ENCODE measurements at regions not wholly inside any gene's neighbourhood (a gene's known extent, or its start where the extent isn't known, plus 50 kb on each side); places are given as distances from the start of the nearest gene placed in this dataset.

- Histone ChIP-seq H3K4me1 (ENCODE audit: insufficient read depth, low read length) (no peaks in the 10 kb centered on the region), H3K9ac (ENCODE audit: low read depth, low read length) (no peak overlapping the region), H3K36me3 (ENCODE audit: insufficient read depth, low read length) (no peaks in the 10 kb centered on the region), H3K9me3 (ENCODE audit: control insufficient read depth, insufficient read depth, low read length) (no peaks in the 10 kb centered on the region)
Observed at GRCh38 chr1:90206260-90206659, 211.3 kb downstream of the ZNF326 start.

GRCh38 chr1:90204780-90205179 is 209.9 kb downstream of the ZNF326 start:
- Histone ChIP-seq H3K36me3 (ENCODE audit: insufficient read depth, low read length) (no peaks in the 10 kb centered on the region), H3K9me3 (ENCODE audit: control insufficient read depth, insufficient read depth, low read length) (no peaks in the 10 kb centered on the region), H3K4me1 (ENCODE audit: insufficient read depth, low read length) (no peaks in the 10 kb centered on the region), H3K9ac (ENCODE audit: low read depth, low read length) (no peak overlapping the region)

GRCh38 chr1:90204023-90204590 is 209.2 kb downstream of the ZNF326 start:
- H3K9ac ChIP-seq (ENCODE audit: low read depth, low read length) = no peak overlapping the region
- no peaks in the 10 kb centered on the region for H3K36me3 ChIP-seq (ENCODE audit: insufficient read depth, low read length)
- H3K4me1 ChIP-seq (ENCODE audit: insufficient read depth, low read length) = no peaks in the 10 kb centered on the region
- no peaks in the 10 kb centered on the region for H3K9me3 ChIP-seq (ENCODE audit: control insufficient read depth, insufficient read depth, low read length)

GRCh38 chr1:90201467-90202358 is 206.8 kb downstream of the ZNF326 start:
- no peaks in the 10 kb centered on the region for H3K36me3 ChIP-seq (ENCODE audit: insufficient read depth, low read length)
- no peaks in the 10 kb centered on the region for H3K9me3 ChIP-seq (ENCODE audit: control insufficient read depth, insufficient read depth, low read length)
- H3K4me1 ChIP-seq (ENCODE audit: insufficient read depth, low read length) = no peaks in the 10 kb centered on the region
- H3K9ac ChIP-seq (ENCODE audit: low read depth, low read length) = no peak overlapping the region

- Histone ChIP-seq H3K4me1 (ENCODE audit: insufficient read depth, low read length) (no peaks in the 10 kb centered on the region), H3K36me3 (ENCODE audit: insufficient read depth, low read length) (no peaks in the 10 kb centered on the region), H3K9ac (ENCODE audit: low read depth, low read length) (no peak overlapping the region), H3K9me3 (ENCODE audit: control insufficient read depth, insufficient read depth, low read length) (no peaks in the 10 kb centered on the region)
Observed at GRCh38 chr1:90200646-90201205, 205.8 kb downstream of the ZNF326 start.

GRCh38 chr1:90198616-90199332 is 203.9 kb downstream of the ZNF326 start:
- Histone ChIP-seq H3K9me3 (ENCODE audit: control insufficient read depth, insufficient read depth, low read length) (no peaks in the 10 kb centered on the region), H3K4me1 (ENCODE audit: insufficient read depth, low read length) (no peaks in the 10 kb centered on the region), H3K9ac (ENCODE audit: low read depth, low read length) (no peak overlapping the region), H3K36me3 (ENCODE audit: insufficient read depth, low read length) (no peaks in the 10 kb centered on the region)

GRCh38 chr1:90193116-90193515 is 198.2 kb downstream of the ZNF326 start:
- no peaks in the 10 kb centered on the region for H3K9me3 ChIP-seq (ENCODE audit: control insufficient read depth, insufficient read depth, low read length)

GRCh38 chr1:90192408-90192807 is 197.5 kb downstream of the ZNF326 start:
- Histone ChIP-seq H3K36me3 (ENCODE audit: insufficient read depth, low read length) (no peaks in the 10 kb centered on the region), H3K9ac (ENCODE audit: low read depth, low read length) (no peak overlapping the region), H3K9me3 (ENCODE audit: control insufficient read depth, insufficient read depth, low read length) (no peaks in the 10 kb centered on the region), H3K4me1 (ENCODE audit: insufficient read depth, low read length) (no peaks in the 10 kb centered on the region)

More at GRCh38 chr1:90193116-90193515, 198.2 kb downstream of the ZNF326 start:
- Histone ChIP-seq H3K4me1 (ENCODE audit: insufficient read depth, low read length) (no peaks in the 10 kb centered on the region), H3K36me3 (ENCODE audit: insufficient read depth, low read length) (no peaks in the 10 kb centered on the region), H3K9ac (ENCODE audit: low read depth, low read length) (no peak overlapping the region)

GRCh38 chr1:90190523-90190922 is 195.6 kb downstream of the ZNF326 start:
- no peaks in the 10 kb centered on the region for H3K36me3 ChIP-seq (ENCODE audit: insufficient read depth, low read length)
- no peak overlapping the region for H3K9ac ChIP-seq (ENCODE audit: low read depth, low read length)
- H3K4me1 ChIP-seq (ENCODE audit: insufficient read depth, low read length) = no peaks in the 10 kb centered on the region
- H3K9me3 ChIP-seq (ENCODE audit: control insufficient read depth, insufficient read depth, low read length) = no peaks in the 10 kb centered on the region

- no peak overlapping the region for H3K9ac ChIP-seq (ENCODE audit: low read depth, low read length)
- H3K4me1 ChIP-seq (ENCODE audit: insufficient read depth, low read length) = no peaks in the 10 kb centered on the region
- no peaks in the 10 kb centered on the region for H3K9me3 ChIP-seq (ENCODE audit: control insufficient read depth, insufficient read depth, low read length)
- no peaks in the 10 kb centered on the region for H3K36me3 ChIP-seq (ENCODE audit: insufficient read depth, low read length)
Observed at GRCh38 chr1:90189889-90190288, 195.0 kb downstream of the ZNF326 start.

- H3K9ac ChIP-seq (ENCODE audit: low read depth, low read length) = no peak overlapping the region
- H3K9me3 ChIP-seq (ENCODE audit: control insufficient read depth, insufficient read depth, low read length) = no peaks in the 10 kb centered on the region
- H3K4me1 ChIP-seq (ENCODE audit: insufficient read depth, low read length) = no peaks in the 10 kb centered on the region
- no peaks in the 10 kb centered on the region for H3K36me3 ChIP-seq (ENCODE audit: insufficient read depth, low read length)
Observed at GRCh38 chr1:90187323-90187585, 192.3 kb downstream of the ZNF326 start.

GRCh38 chr1:90186506-90187322 is 191.8 kb downstream of the ZNF326 start:
- Histone ChIP-seq H3K9me3 (ENCODE audit: control insufficient read depth, insufficient read depth, low read length) (no peaks in the 10 kb centered on the region), H3K4me1 (ENCODE audit: insufficient read depth, low read length) (no peaks in the 10 kb centered on the region), H3K9ac (ENCODE audit: low read depth, low read length) (no peak overlapping the region), H3K36me3 (ENCODE audit: insufficient read depth, low read length) (no peaks in the 10 kb centered on the region)

- H3K4me1 ChIP-seq (ENCODE audit: insufficient read depth, low read length) = no peaks in the 10 kb centered on the region
- H3K9ac ChIP-seq (ENCODE audit: low read depth, low read length) = no peak overlapping the region
- H3K36me3 ChIP-seq (ENCODE audit: insufficient read depth, low read length) = no peaks in the 10 kb centered on the region
- H3K9me3 ChIP-seq (ENCODE audit: control insufficient read depth, insufficient read depth, low read length) = no peaks in the 10 kb centered on the region
Observed at GRCh38 chr1:90176530-90176929, 181.6 kb downstream of the ZNF326 start.
